ENCODE measurements at regions not wholly inside any gene's neighbourhood (a gene's known extent, or its start where the extent isn't known, plus 50 kb on each side); places are given as distances from the start of the nearest gene placed in this dataset.

DNA sequence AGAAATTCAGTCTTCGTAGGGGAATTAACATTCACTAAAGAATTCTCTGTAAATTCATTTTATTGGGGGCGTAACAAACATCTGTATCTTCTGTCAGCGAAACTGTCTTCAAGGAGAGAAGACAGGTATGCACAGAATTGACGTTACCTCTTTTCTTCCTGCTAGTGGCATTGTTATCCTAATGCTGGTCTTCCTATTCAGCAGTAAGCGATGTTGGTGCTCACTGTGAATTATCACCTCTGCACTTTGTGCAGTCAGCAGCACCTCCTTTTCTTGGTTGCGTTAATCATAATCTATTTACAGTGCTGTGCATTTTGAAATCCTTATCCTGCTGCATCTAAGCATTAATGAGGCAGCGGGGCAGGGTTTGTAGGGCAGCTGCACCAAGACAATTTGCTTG lies 362.3 kb downstream of the SLC4A3 start:
- Mint-ChIP-seq H3K4me3 (no peak overlapping the region), H3K27me3 (ENCODE audit: low read depth) (peaks cover 2% of the 10 kb centered on the region), H3K27ac (no peak overlapping the region), H3K9me3 (no peaks in the 10 kb centered on the region), H3K36me3 (ENCODE audit: low read depth) (no peaks in the 10 kb centered on the region), H3K4me1 (ENCODE audit: low read depth) (no peaks in the 10 kb centered on the region)
- DNase-seq, result no peak
- CTCF ChIA-PET, result no interaction called here
- intact Hi-C loops (cut with micrococcal nuclease), result no loop called here

DNA sequence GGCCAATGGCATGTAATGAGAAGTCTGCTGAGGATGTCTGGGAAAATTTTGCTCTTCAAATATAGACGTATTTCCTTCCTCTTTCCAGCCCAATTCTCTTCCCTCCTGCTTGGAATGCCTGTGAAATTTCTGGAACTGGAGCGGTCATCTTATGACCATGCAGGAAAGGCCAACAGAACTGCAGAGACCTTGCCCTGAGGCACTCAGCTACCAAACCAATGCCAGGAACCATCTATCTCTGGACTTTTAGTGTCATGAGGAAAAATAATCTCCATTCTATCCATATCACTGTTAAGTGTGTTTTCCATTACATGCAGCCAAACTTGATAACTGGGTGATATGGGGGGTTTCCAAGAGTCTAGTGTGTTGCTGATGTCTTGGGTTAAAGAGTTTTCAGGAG lies 363.7 kb downstream of the SLC4A3 start:
- Mint-ChIP-seq H3K36me3 (ENCODE audit: low read depth) (no peaks in the 10 kb centered on the region), H3K27me3 (ENCODE audit: low read depth) (peaks cover 4% of the 10 kb centered on the region), H3K4me1 (ENCODE audit: low read depth) (no peaks in the 10 kb centered on the region), H3K4me3 (no peak overlapping the region), H3K9me3 (no peaks in the 10 kb centered on the region), H3K27ac (no peak overlapping the region)
- DNase-seq, result no peak
- CTCF ChIA-PET, result no interaction called here
- intact Hi-C loops (cut with micrococcal nuclease), result no loop called here

DNA sequence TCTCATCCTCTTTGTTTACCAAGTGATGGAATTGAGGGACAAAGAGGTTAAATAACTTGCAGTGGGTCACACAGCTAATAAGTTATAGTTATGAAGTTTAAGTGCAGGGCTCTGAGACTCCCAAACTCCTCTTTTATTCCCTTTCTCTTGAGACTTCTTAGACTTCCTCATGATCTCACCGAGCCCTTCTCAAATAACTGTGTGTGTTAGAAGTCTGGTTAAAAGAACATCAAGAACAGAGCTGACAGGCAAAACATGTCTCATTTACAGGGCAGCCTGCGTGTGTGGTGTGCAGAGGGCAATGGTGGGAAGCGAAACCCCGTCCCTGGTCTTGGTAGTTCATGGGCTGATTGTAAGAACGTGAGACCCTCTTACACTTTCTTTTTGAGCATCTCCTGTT lies 368.0 kb downstream of the SLC4A3 start:
- H3K36me3 Mint-ChIP-seq (ENCODE audit: low read depth), result no peaks in the 10 kb centered on the region
- peaks cover 7% of the 10 kb centered on the region for H3K27me3 Mint-ChIP-seq (ENCODE audit: low read depth)
- no peak for DNase-seq
- no peaks in the 10 kb centered on the region for H3K9me3 Mint-ChIP-seq
- CTCF ChIA-PET, result interaction anchor here (0.5 kb wide), 1 partner anchor 495 kb away, joined by 3 read pairs; no protein-coding TSS in a partner anchor
- H3K4me3 Mint-ChIP-seq, result no peak overlapping the region
- intact Hi-C loops (cut with micrococcal nuclease), result no loop called here
- H3K27ac Mint-ChIP-seq, result no peak overlapping the region
- no peaks in the 10 kb centered on the region for H3K4me1 Mint-ChIP-seq (ENCODE audit: low read depth)

DNA sequence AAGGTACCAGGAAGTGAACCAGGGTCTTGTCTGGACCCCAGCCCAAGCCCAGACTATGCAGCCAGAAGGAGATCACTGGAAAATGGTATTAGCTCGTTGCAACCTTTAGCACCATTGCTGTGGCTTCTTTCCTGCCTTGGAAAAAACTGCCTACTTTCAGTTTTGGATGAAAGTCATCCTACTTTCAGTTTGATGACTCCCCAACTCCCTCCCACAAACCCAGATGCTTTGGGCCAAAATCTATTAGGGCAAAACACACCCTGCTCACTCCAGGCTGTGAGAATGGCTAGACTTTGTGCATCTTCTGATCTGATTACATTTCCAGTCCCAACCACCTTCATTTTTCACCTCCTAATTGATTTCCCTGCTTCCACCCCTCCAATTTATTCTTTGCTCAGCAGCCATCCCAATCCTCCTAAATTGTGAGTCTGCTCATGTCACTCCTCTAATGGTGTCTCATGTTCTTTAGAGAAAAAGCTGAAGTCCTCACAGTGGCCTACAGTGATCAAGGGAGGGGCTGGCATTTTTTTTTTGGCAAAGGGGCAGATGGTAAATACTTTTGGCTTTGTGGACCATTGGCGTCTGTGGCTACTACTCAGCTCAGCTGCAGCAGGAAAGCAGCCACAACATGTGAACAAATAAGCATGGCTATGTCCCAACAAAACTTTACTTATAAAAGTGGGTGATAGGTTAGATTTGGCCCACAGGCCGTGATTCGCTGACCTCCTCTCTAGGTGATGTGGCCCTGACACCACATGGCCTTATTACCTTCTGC lies 368.7 kb downstream of the SLC4A3 start:
- no peaks in the 10 kb centered on the region for H3K36me3 Mint-ChIP-seq (ENCODE audit: low read depth)
- DNase-seq, result no peak
- intact Hi-C loops (cut with micrococcal nuclease), result no loop called here
- no peaks in the 10 kb centered on the region for H3K9me3 Mint-ChIP-seq
- peaks cover 7% of the 10 kb centered on the region for H3K27me3 Mint-ChIP-seq (ENCODE audit: low read depth)
- CTCF ChIA-PET, result no interaction called here
- H3K27ac Mint-ChIP-seq, result no peak overlapping the region
- H3K4me3 Mint-ChIP-seq, result no peak overlapping the region
- no peaks in the 10 kb centered on the region for H3K4me1 Mint-ChIP-seq (ENCODE audit: low read depth)

DNA sequence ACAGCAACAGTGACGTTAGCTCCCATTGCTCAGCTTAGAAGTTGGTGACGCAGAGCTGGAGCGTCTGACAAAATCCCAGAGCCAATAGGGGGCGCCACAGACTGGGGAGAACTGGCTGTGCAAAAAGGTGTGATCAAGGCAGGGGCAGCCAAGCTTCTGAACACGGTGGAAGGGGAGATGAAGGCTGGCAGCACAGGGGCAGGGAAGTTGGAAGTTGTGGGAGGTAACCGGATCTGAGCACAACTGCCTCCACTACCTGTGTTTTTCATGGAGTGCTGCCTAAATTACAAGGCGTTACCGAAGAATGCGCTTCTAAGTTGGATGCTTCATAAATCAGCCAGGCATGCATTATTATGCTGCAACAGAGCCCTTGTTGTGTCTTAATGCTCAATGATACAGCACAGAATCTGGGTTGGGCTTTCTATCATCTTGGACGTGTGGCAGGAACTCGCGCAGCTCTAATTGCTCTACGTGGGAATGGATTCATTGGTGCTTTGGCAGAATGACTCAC lies 370.0 kb downstream of the SLC4A3 start:
- intact Hi-C loops (cut with micrococcal nuclease), result loop anchor here (1.0 kb wide), 1 partner anchor 1576 kb away; no protein-coding TSS in a partner anchor
- Mint-ChIP-seq H3K36me3 (ENCODE audit: low read depth) (no peaks in the 10 kb centered on the region), H3K9me3 (no peaks in the 10 kb centered on the region), H3K4me3 (no peak overlapping the region), H3K27ac (no peak overlapping the region), H3K4me1 (ENCODE audit: low read depth) (no peaks in the 10 kb centered on the region), H3K27me3 (ENCODE audit: low read depth) (peaks cover 7% of the 10 kb centered on the region)
- DNase-seq, result peak; percentile 44
- CTCF ChIA-PET, result interaction anchor here (0.5 to 1.0 kb wide), 3 partner anchors 9 to 170 kb away, joined by 3 to 5 read pairs (median 3); no protein-coding TSS in a partner anchor

DNA sequence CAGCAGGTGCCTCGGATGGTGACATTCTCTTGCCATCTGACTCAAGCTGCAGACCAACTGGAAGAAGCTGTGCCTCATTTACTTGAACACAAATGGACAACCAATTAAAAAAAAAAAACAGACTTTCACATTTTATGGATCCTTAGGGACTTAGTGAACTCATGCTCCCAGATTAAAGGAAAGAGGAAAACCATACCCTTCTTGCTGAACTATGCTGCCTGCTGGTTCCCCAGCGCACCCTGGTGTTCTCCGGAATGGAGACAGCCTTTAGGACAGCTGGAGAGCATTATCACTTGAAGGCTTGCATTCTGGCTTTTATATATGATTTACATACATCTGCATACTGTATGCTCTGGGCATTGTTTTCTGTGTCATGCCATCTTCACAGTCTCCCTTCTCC lies 370.7 kb downstream of the SLC4A3 start:
- Mint-ChIP-seq H3K36me3 (ENCODE audit: low read depth) (no peaks in the 10 kb centered on the region), H3K27me3 (ENCODE audit: low read depth) (peaks cover 7% of the 10 kb centered on the region), H3K9me3 (no peaks in the 10 kb centered on the region), H3K4me1 (ENCODE audit: low read depth) (no peaks in the 10 kb centered on the region), H3K27ac (no peak overlapping the region), H3K4me3 (no peak overlapping the region)
- DNase-seq, result no peak
- CTCF ChIA-PET, result no interaction called here
- intact Hi-C loops (cut with micrococcal nuclease), result loop anchor here (2.0 kb wide), 1 partner anchor 261 kb away; no protein-coding TSS in a partner anchor

DNA sequence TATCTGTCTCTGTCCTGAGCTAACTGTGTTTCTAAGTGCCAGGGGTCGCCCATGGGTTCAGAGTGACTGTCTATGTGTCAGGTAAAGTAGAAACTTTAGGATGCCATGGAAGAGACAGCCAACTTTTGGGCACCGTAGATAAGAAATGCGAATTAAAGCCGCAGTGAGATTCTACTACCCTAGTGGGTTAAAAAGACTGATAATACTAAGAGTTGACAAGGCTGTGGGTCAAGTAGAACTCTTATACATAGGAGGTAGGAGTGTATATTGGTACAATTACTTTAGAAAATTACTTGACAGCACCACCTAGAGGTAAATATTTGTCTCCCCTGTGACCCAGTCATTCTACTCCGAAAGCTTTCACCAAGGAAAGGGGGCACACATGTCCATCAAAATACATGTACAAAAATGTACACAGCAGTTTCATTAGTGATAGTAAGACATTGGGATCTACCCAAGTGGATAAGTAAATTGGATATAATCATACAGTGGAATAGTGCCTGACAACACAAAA lies 371.3 kb downstream of the SLC4A3 start:
- CTCF ChIA-PET, result no interaction called here
- H3K36me3 Mint-ChIP-seq (ENCODE audit: low read depth), result no peaks in the 10 kb centered on the region
- no peaks in the 10 kb centered on the region for H3K4me1 Mint-ChIP-seq (ENCODE audit: low read depth)
- H3K27me3 Mint-ChIP-seq (ENCODE audit: low read depth), result peaks cover 8% of the 10 kb centered on the region
- H3K27ac Mint-ChIP-seq, result no peak overlapping the region
- no peak for DNase-seq
- intact Hi-C loops (cut with micrococcal nuclease), result loop anchor here (2.0 kb wide), 1 partner anchor 262 kb away; no protein-coding TSS in a partner anchor
- no peaks in the 10 kb centered on the region for H3K9me3 Mint-ChIP-seq
- no peak overlapping the region for H3K4me3 Mint-ChIP-seq

DNA sequence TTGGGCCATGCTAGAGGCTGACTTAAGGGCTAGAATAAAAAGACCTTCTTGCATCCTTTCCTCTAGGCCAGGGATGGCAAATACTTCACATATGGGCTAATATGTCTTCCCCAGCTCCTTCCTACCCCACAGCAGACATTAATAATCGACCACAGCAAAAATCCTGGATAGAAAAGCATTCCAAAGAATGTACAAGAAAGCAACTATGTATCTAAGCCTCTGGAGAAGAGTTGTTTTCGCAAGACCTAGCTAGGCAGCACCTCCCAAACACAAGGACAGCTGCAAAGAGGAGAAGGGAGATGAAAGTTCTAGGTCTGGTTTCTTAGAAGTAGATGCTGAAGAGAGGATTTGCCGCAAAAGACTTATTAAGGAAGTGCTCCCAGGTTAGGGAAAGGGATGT lies 372.6 kb downstream of the SLC4A3 start:
- CTCF ChIA-PET, result no interaction called here
- DNase-seq, result no peak
- no peak overlapping the region for H3K27ac Mint-ChIP-seq
- H3K4me3 Mint-ChIP-seq, result no peak overlapping the region
- no peaks in the 10 kb centered on the region for H3K36me3 Mint-ChIP-seq (ENCODE audit: low read depth)
- H3K27me3 Mint-ChIP-seq (ENCODE audit: low read depth), result peaks cover 10% of the 10 kb centered on the region
- intact Hi-C loops (cut with micrococcal nuclease), result no loop called here
- H3K9me3 Mint-ChIP-seq, result no peaks in the 10 kb centered on the region
- no peaks in the 10 kb centered on the region for H3K4me1 Mint-ChIP-seq (ENCODE audit: low read depth)

DNA sequence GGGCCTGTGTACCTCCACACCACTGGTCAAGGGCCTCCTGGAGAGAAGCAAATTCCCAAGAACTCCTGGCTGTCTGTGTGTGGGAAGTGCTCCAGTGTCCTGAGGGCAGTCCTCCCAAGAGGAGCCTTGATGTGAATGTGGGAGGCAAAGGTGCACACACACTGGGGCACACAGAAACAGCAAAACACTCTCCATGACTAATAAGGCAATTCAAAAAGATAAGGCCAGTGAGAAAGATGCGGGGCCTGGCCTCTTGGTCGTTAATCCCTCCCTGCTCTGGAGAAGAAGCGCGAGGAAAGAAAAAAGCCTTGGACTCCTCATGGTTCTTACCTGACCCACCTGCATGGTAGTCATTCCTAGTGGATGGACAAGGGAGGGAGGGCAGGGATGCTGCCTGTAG lies 373.2 kb downstream of the SLC4A3 start:
- Mint-ChIP-seq H3K4me1 (ENCODE audit: low read depth) (no peaks in the 10 kb centered on the region), H3K36me3 (ENCODE audit: low read depth) (no peaks in the 10 kb centered on the region), H3K9me3 (no peaks in the 10 kb centered on the region), H3K27ac (no peak overlapping the region), H3K27me3 (ENCODE audit: low read depth) (peaks cover 10% of the 10 kb centered on the region), H3K4me3 (no peak overlapping the region)
- intact Hi-C loops (cut with micrococcal nuclease), result no loop called here
- no peak for DNase-seq
- CTCF ChIA-PET, result no interaction called here

DNA sequence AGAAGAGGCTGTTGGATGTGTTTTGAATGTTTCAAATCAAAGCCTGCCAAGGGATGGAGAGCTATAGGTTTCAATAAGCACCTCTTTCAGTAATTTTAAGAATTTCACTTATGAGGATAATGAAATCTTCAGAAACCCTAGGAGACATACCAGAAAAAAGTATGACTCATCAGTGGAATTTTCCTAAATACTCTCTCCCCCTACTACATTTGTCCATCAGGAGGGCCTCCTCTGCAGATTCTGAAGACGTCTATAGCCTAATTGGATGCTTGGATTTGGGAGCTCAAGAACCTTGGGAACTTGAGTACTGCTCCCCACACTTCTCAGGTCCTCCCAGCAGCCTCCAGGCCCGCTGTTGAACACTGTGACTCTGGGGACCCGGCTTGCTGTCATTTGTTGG lies 374.3 kb downstream of the SLC4A3 start:
- Mint-ChIP-seq H3K4me3 (no peak overlapping the region), H3K4me1 (ENCODE audit: low read depth) (no peaks in the 10 kb centered on the region), H3K9me3 (no peaks in the 10 kb centered on the region), H3K27ac (no peak overlapping the region), H3K36me3 (ENCODE audit: low read depth) (no peaks in the 10 kb centered on the region), H3K27me3 (ENCODE audit: low read depth) (peaks cover 6% of the 10 kb centered on the region)
- intact Hi-C loops (cut with micrococcal nuclease), result no loop called here
- CTCF ChIA-PET, result no interaction called here
- DNase-seq, result no peak

DNA sequence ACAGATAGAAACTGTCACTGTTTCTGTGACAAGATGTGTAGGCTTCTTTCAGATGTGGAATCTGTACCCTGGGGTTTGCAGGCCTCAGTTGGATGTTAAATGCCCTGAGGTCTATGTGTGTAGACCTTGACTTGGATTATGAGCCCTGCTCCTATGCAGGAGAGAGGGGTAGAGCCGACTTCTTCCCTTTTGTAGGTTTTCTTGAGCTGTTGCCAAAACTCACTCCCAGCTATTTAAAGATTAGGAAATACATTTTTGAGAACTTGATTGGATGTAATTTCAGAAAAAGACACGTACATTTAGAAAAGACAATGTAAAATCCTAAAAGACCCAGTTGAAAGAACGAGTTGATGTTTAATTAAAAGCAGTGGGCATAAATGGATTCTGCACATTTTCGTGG lies 374.8 kb downstream of the SLC4A3 start:
- Mint-ChIP-seq H3K36me3 (ENCODE audit: low read depth) (no peaks in the 10 kb centered on the region), H3K27ac (no peak overlapping the region), H3K4me3 (no peak overlapping the region), H3K4me1 (ENCODE audit: low read depth) (no peaks in the 10 kb centered on the region), H3K27me3 (ENCODE audit: low read depth) (peaks cover 4% of the 10 kb centered on the region), H3K9me3 (no peaks in the 10 kb centered on the region)
- no peak for DNase-seq
- CTCF ChIA-PET, result no interaction called here
- intact Hi-C loops (cut with micrococcal nuclease), result no loop called here

DNA sequence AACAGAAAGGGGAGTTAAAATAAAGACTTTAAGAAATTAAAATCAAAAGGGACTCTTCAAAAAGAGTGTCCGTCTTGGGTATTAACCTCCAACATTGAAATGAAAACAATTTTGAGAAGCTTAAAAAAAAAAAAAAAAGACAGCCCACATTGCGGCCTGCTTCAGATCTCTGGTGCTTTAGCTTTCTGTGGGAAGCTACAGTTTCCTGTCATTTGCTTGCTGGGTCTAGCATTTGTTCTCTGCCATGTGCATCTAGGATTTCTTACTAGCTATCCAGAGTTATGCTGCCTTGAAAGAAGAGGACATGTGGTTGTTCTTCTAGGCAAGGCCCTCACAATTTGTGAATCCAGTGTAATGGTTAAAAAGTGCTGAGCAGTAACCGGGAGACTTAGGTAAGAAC lies 375.3 kb downstream of the SLC4A3 start:
- Mint-ChIP-seq H3K27me3 (ENCODE audit: low read depth) (peaks cover 4% of the 10 kb centered on the region), H3K4me1 (ENCODE audit: low read depth) (no peaks in the 10 kb centered on the region), H3K9me3 (no peaks in the 10 kb centered on the region), H3K36me3 (ENCODE audit: low read depth) (no peaks in the 10 kb centered on the region), H3K4me3 (no peak overlapping the region), H3K27ac (no peak overlapping the region)
- intact Hi-C loops (cut with micrococcal nuclease), result no loop called here
- CTCF ChIA-PET, result no interaction called here
- DNase-seq, result no peak

DNA sequence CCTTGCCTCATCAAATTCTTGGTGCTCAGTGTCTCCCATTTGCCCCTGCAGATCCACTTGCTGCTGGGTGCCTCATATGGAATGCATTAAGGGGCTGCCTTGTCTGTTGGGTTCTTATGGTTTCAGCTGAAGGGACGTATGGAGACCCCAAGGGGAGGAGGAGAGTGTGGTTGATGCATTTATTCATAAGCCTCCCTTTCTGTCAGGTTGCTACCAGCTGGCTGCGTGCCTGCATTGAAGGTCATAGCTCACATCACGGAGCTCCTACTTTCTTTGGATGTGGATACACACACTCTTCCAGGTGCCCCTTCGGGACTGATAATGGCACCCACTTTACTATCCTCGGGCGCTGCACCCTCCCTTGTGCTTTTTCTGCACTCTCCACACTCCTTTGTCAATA lies 377.9 kb downstream of the SLC4A3 start:
- no peaks in the 10 kb centered on the region for H3K9me3 Mint-ChIP-seq
- H3K27me3 Mint-ChIP-seq (ENCODE audit: low read depth), result peaks cover 4% of the 10 kb centered on the region
- H3K36me3 Mint-ChIP-seq (ENCODE audit: low read depth), result no peaks in the 10 kb centered on the region
- no peaks in the 10 kb centered on the region for H3K4me1 Mint-ChIP-seq (ENCODE audit: low read depth)
- DNase-seq, result no peak
- intact Hi-C loops (cut with micrococcal nuclease), result no loop called here
- H3K4me3 Mint-ChIP-seq, result no peak overlapping the region
- CTCF ChIA-PET, result no interaction called here
- H3K27ac Mint-ChIP-seq, result no peak overlapping the region

Data from activated naive CD4-positive, alpha-beta T cell treated with anti-CD3 and anti-CD28 coated beads for 36 hours (primary cell).